ENCODE measurements at regions not wholly inside any gene's neighbourhood (a gene's known extent, or its start where the extent isn't known, plus 50 kb on each side); places are given as distances from the start of the nearest gene placed in this dataset.

- H3K36me3 ChIP-seq (ENCODE audit: control insufficient read depth, insufficient read depth, low read length), result no peaks in the 10 kb centered on the region
- H3K4me3 ChIP-seq (replicated peaks in 1 of 4; ENCODE audit: control extremely low read depth in 1 of 4, insufficient read depth in 1 of 4, low read depth in 3 of 4, low read length in 4 of 4), result no peak overlapping the region
- no peak for TF ChIP-seq EZH2 (IDR thresholded peaks at IDR 0.05; ENCODE audit: low read length, missing control alignments)
- no peak for TF ChIP-seq CTCF (conservative IDR thresholded peaks at IDR 0.05 in 1 of 2, IDR thresholded peaks at IDR 0.05 in 1 of 2; ENCODE audit: low read depth in 1 of 2, low read length in 2 of 2)
- H3K9me3 ChIP-seq (ENCODE audit: control insufficient read depth, insufficient read depth, low read depth, low read length), result no peaks in the 10 kb centered on the region
- H3K27me3 ChIP-seq (ENCODE audit: control insufficient read depth, insufficient read depth, low read length), result no peaks in the 10 kb centered on the region
- no peaks in the 10 kb centered on the region for H3K79me2 ChIP-seq (ENCODE audit: control insufficient read depth, insufficient read depth, low read length)
- no peaks in the 10 kb centered on the region for H3K4me1 ChIP-seq (ENCODE audit: control insufficient read depth, extremely low read depth, insufficient read depth, low read length)
- no peak overlapping the region for H3K9ac ChIP-seq (ENCODE audit: insufficient read depth, low read length)
- H3K27ac ChIP-seq (ENCODE audit: insufficient read depth, low read length), result no peak overlapping the region
- no peaks in the 10 kb centered on the region for H4K20me1 ChIP-seq (ENCODE audit: control insufficient read depth, extremely low read depth, insufficient read depth, low read length)
- no peak overlapping the region for H3K4me2 ChIP-seq (ENCODE audit: extremely low read depth, insufficient read depth, low read length)
- H2AFZ ChIP-seq (ENCODE audit: low read length), result no peak overlapping the region
- DNase-seq (ENCODE audit: low read depth in 2 of 2), result no peak
These were observed 325.7 kb downstream of the SHANK2 start for GRCh38 chr11:70926543-70927201.

DNA sequence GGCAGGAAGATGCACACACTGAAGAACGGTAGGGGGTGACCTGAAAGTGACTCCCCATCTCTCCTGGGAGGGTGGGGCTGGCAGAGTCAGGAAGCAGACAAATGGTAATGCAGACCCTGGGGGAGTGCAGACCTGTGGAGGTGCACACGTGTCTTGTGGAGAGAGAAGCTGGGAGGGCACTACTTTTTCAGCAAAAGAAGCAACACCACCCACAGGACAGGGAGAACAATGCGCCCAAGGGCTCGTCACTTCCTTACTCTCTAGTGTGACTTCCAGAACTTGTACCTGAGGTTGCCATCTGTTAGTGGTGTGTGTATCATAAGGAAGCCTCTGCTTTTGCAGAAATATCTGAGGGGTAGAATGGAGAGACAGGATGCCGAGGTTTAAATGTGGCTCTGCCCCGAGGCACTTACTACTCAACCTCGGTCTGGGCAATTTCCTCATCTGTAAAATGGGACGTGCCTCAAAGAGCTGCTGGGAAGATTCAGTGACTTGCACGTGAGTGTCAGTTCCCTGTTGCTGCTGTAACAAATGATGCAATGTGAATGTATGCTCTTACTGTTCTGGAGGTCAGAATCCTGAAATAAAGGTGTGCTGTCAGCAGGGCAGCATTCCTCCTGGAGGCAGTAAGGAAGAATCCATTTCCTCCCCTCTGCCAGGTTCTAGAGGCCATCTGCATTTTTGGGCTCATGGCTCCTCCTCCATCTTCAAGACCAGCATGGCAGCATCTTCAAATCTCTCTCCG, 323.4 kb downstream of the SHANK2 start:
- Histone ChIP-seq H2AFZ (ENCODE audit: low read length) (no peak overlapping the region), H3K4me2 (ENCODE audit: extremely low read depth, insufficient read depth, low read length) (no peak overlapping the region), H3K27ac (ENCODE audit: insufficient read depth, low read length) (no peak overlapping the region), H3K9me3 (ENCODE audit: control insufficient read depth, insufficient read depth, low read depth, low read length) (no peaks in the 10 kb centered on the region), H3K9ac (ENCODE audit: insufficient read depth, low read length) (no peak overlapping the region), H3K4me3 (replicated peaks in 1 of 4; ENCODE audit: control extremely low read depth in 1 of 4, insufficient read depth in 1 of 4, low read depth in 3 of 4, low read length in 4 of 4) (no peak overlapping the region), H3K79me2 (ENCODE audit: control insufficient read depth, insufficient read depth, low read length) (no peaks in the 10 kb centered on the region), H3K27me3 (ENCODE audit: control insufficient read depth, insufficient read depth, low read length) (no peaks in the 10 kb centered on the region), H4K20me1 (ENCODE audit: control insufficient read depth, extremely low read depth, insufficient read depth, low read length) (no peaks in the 10 kb centered on the region), H3K4me1 (ENCODE audit: control insufficient read depth, extremely low read depth, insufficient read depth, low read length) (no peaks in the 10 kb centered on the region), H3K36me3 (ENCODE audit: control insufficient read depth, insufficient read depth, low read length) (no peaks in the 10 kb centered on the region)
- TF ChIP-seq CTCF (conservative IDR thresholded peaks at IDR 0.05 in 1 of 2, IDR thresholded peaks at IDR 0.05 in 1 of 2; ENCODE audit: low read depth in 1 of 2, low read length in 2 of 2) (no peak), EZH2 (IDR thresholded peaks at IDR 0.05; ENCODE audit: low read length, missing control alignments) (no peak)
- no peak for DNase-seq (ENCODE audit: low read depth in 2 of 2)

GRCh38 chr11:70930215-70930614, 322.2 kb downstream of the SHANK2 start:
- Histone ChIP-seq H3K4me2 (ENCODE audit: extremely low read depth, insufficient read depth, low read length) (no peak overlapping the region), H3K27me3 (ENCODE audit: control insufficient read depth, insufficient read depth, low read length) (no peaks in the 10 kb centered on the region), H3K4me3 (replicated peaks in 1 of 4; ENCODE audit: control extremely low read depth in 1 of 4, insufficient read depth in 1 of 4, low read depth in 3 of 4, low read length in 4 of 4) (no peak overlapping the region), H2AFZ (ENCODE audit: low read length) (no peak overlapping the region), H3K9ac (ENCODE audit: insufficient read depth, low read length) (no peak overlapping the region), H3K79me2 (ENCODE audit: control insufficient read depth, insufficient read depth, low read length) (no peaks in the 10 kb centered on the region), H3K4me1 (ENCODE audit: control insufficient read depth, extremely low read depth, insufficient read depth, low read length) (no peaks in the 10 kb centered on the region), H4K20me1 (ENCODE audit: control insufficient read depth, extremely low read depth, insufficient read depth, low read length) (no peaks in the 10 kb centered on the region), H3K9me3 (ENCODE audit: control insufficient read depth, insufficient read depth, low read depth, low read length) (no peaks in the 10 kb centered on the region), H3K27ac (ENCODE audit: insufficient read depth, low read length) (no peak overlapping the region), H3K36me3 (ENCODE audit: control insufficient read depth, insufficient read depth, low read length) (no peaks in the 10 kb centered on the region)
- DNase-seq (ENCODE audit: low read depth in 2 of 2), result no peak
- TF ChIP-seq CTCF (conservative IDR thresholded peaks at IDR 0.05 in 1 of 2, IDR thresholded peaks at IDR 0.05 in 1 of 2; ENCODE audit: low read depth in 1 of 2, low read length in 2 of 2), result no peak
- no peak for TF ChIP-seq EZH2 (IDR thresholded peaks at IDR 0.05; ENCODE audit: low read length, missing control alignments)
